ENCODE measurements at regions not wholly inside any gene's neighbourhood (a gene's known extent, or its start where the extent isn't known, plus 50 kb on each side); places are given as distances from the start of the nearest gene placed in this dataset.

- FAIRE-seq: no peak
These were observed 58.1 kb upstream of the TUNAR start for GRCh38 chr14:95818581-95818980.

GRCh38 chr14:95817271-95817670 lies 59.4 kb upstream of the TUNAR start:
- DNase-seq (ENCODE audit: low read depth) (no peak), FAIRE-seq (no peak)
- H3K36me3 ChIP-seq (ENCODE audit: control insufficient read depth, insufficient read depth, low read length): no peaks in the 10 kb centered on the region
- no peaks in the 10 kb centered on the region for H3K27me3 ChIP-seq (ENCODE audit: control insufficient read depth, insufficient read depth, low read length)
- no peak overlapping the region for H3K4me3 ChIP-seq (ENCODE audit: low read depth, low read length)
- no peak for TF ChIP-seq CTCF (IDR thresholded peaks at IDR 0.05; ENCODE audit: insufficient read depth, low read length, severe bottlenecking)

More at GRCh38 chr14:95818581-95818980, 58.1 kb upstream of the TUNAR start:
- Histone ChIP-seq H3K27me3 (ENCODE audit: control insufficient read depth, insufficient read depth, low read length) (no peaks in the 10 kb centered on the region), H3K36me3 (ENCODE audit: control insufficient read depth, insufficient read depth, low read length) (no peaks in the 10 kb centered on the region), H3K4me3 (ENCODE audit: low read depth, low read length) (no peak overlapping the region)
- no peak for TF ChIP-seq CTCF (IDR thresholded peaks at IDR 0.05; ENCODE audit: insufficient read depth, low read length, severe bottlenecking)
- no peak for DNase-seq (ENCODE audit: low read depth)

GRCh38 chr14:95816539-95816938 lies 60.1 kb upstream of the TUNAR start:
- no peak for TF ChIP-seq CTCF (IDR thresholded peaks at IDR 0.05; ENCODE audit: insufficient read depth, low read length, severe bottlenecking)
- DNase-seq (ENCODE audit: low read depth) (no peak), FAIRE-seq (peak; percentile 13)
- H3K4me3 ChIP-seq (ENCODE audit: low read depth, low read length): no peak overlapping the region
- no peaks in the 10 kb centered on the region for H3K36me3 ChIP-seq (ENCODE audit: control insufficient read depth, insufficient read depth, low read length)
- H3K27me3 ChIP-seq (ENCODE audit: control insufficient read depth, insufficient read depth, low read length): no peaks in the 10 kb centered on the region

- no peaks in the 10 kb centered on the region for H3K27me3 ChIP-seq (ENCODE audit: control insufficient read depth, insufficient read depth, low read length)
- no peaks in the 10 kb centered on the region for H3K36me3 ChIP-seq (ENCODE audit: control insufficient read depth, insufficient read depth, low read length)
- no peak overlapping the region for H3K4me3 ChIP-seq (ENCODE audit: low read depth, low read length)
- TF ChIP-seq CTCF (IDR thresholded peaks at IDR 0.05; ENCODE audit: insufficient read depth, low read length, severe bottlenecking): no peak
- no peak for FAIRE-seq
- DNase-seq (ENCODE audit: low read depth): no peak
These were observed 61.4 kb upstream of the TUNAR start for GRCh38 chr14:95815226-95815690.

GRCh38 chr14:95814363-95815225 lies 62.0 kb upstream of the TUNAR start:
- no peak overlapping the region for H3K4me3 ChIP-seq (ENCODE audit: low read depth, low read length)
- FAIRE-seq: no peak
- DNase-seq (ENCODE audit: low read depth): no peak
- H3K27me3 ChIP-seq (ENCODE audit: control insufficient read depth, insufficient read depth, low read length): no peaks in the 10 kb centered on the region
- no peaks in the 10 kb centered on the region for H3K36me3 ChIP-seq (ENCODE audit: control insufficient read depth, insufficient read depth, low read length)
- TF ChIP-seq CTCF (IDR thresholded peaks at IDR 0.05; ENCODE audit: insufficient read depth, low read length, severe bottlenecking): no peak

All from bronchial epithelial cell (primary cell).